H9 (cell line): ENCODE measurements at regions not wholly inside any gene's neighbourhood (a gene's known extent, or its start where the extent isn't known, plus 50 kb on each side); places are given as distances from the start of the nearest gene placed in this dataset.

ENCODE experiments used
- DNase-seq: peaks from one replicate; pipeline ENCODE4 v3.0.0-alpha.2; 2017
- H2AFZ ChIP-seq: one replicate; pipeline ENCODE4 v1.6.1; 2013; ENCODE audit warnings: mild to moderate bottlenecking, low read length, control low read depth, moderate library complexity
- H2AK5ac ChIP-seq: 2 replicates; pipeline ENCODE4 v1.6.1; 2013; ENCODE audit warnings: low read length, control low read depth, mixed read lengths; ENCODE audit not compliant: insufficient read length
- H2BK120ac ChIP-seq: one replicate; pipeline ENCODE4 v1.6.1; 2013; ENCODE audit warnings: low read depth, mild to moderate bottlenecking, low read length, control low read depth, inconsistent platforms; ENCODE audit not compliant: poor library complexity, severe bottlenecking
- H2BK12ac ChIP-seq: 2 replicates; pipeline ENCODE4 v1.6.1; 2013; ENCODE audit warnings: low read length, control low read depth, mixed read lengths, low read depth; ENCODE audit not compliant: insufficient read length
- H2BK15ac ChIP-seq: 2 replicates; pipeline ENCODE4 v1.6.1; 2013; ENCODE audit warnings: low read depth, low read length, control low read depth
- H2BK20ac ChIP-seq: one replicate; pipeline ENCODE4 v1.6.1; 2013; ENCODE audit warnings: low read depth, mild to moderate bottlenecking, low read length, control low read depth, inconsistent platforms; ENCODE audit not compliant: poor library complexity, severe bottlenecking
- H2BK5ac ChIP-seq: 2 replicates; pipeline ENCODE4 v1.6.1; 2013; ENCODE audit warnings: low read length, control low read depth, mixed read lengths; ENCODE audit not compliant: insufficient read length
- H3K14ac ChIP-seq: 2 replicates; pipeline ENCODE4 v1.6.1; 2013; ENCODE audit warnings: low read length, control low read depth; ENCODE audit not compliant: insufficient read depth
- H3K18ac ChIP-seq: 2 replicates; pipeline ENCODE4 v1.6.1; 2013; ENCODE audit warnings: low read depth, mild to moderate bottlenecking, mixed read lengths, low read length, control low read depth; ENCODE audit not compliant: insufficient read length
- H3K23ac ChIP-seq: 2 replicates; pipeline ENCODE4 v1.6.1; 2013; ENCODE audit warnings: low read length, control low read depth, mixed read lengths, low read depth; ENCODE audit not compliant: insufficient read length
- H3K23me2 ChIP-seq: 2 replicates; pipeline ENCODE4 v1.6.1; 2013; ENCODE audit warnings: low read depth, mild to moderate bottlenecking, mixed read lengths, low read length, control low read depth; ENCODE audit not compliant: insufficient read length, poor library complexity, severe bottlenecking
- H3K27ac ChIP-seq: 2 replicates; pipeline ENCODE4 v1.5.1; 2013; ENCODE audit warnings: low read length, control low read depth, mixed read lengths, low read depth; ENCODE audit not compliant: insufficient read length
- H3K27me3 ChIP-seq: 2 replicates; pipeline ENCODE4 v1.6.1; 2013; ENCODE audit warnings: low read length, control low read depth, inconsistent platforms; ENCODE audit not compliant: insufficient read depth
- H3K4ac ChIP-seq: 2 replicates; pipeline ENCODE4 v1.6.1; 2013; ENCODE audit warnings: low read depth, mild to moderate bottlenecking, control low read depth, inconsistent platforms, low read length, moderate library complexity
- H3K4me1 ChIP-seq: 2 replicates; pipeline ENCODE4 v1.6.1; 2013; ENCODE audit warnings: low read length, control low read depth, inconsistent platforms; ENCODE audit not compliant: insufficient read depth
- H3K4me2 ChIP-seq: 2 replicates; pipeline ENCODE4 v1.6.1; 2013; ENCODE audit warnings: low read length, control low read depth, mixed read lengths; ENCODE audit not compliant: insufficient read length, insufficient read depth
- H3K56ac ChIP-seq: 2 replicates; pipeline ENCODE4 v1.6.1; 2013; ENCODE audit warnings: low read depth, mild to moderate bottlenecking, mixed read lengths, low read length, control low read depth; ENCODE audit not compliant: insufficient read length
- H3K79me1 ChIP-seq: 2 replicates; pipeline ENCODE4 v1.6.1; 2013; ENCODE audit warnings: low read depth, mild to moderate bottlenecking, moderate library complexity, low read length, control low read depth, inconsistent platforms; ENCODE audit not compliant: insufficient read depth, poor library complexity, severe bottlenecking
- H3K79me2 ChIP-seq: 2 replicates; pipeline ENCODE4 v1.6.1; 2013; ENCODE audit warnings: low read length, control low read depth, inconsistent platforms; ENCODE audit not compliant: insufficient read depth
- H3K9ac ChIP-seq: 2 replicates; pipeline ENCODE4 v1.6.1; 2013; ENCODE audit warnings: low read length, control low read depth, mixed read lengths; ENCODE audit not compliant: insufficient read length; ENCODE audit errors: extremely low read depth
- H3K9me3 ChIP-seq: one replicate; pipeline ENCODE4 v1.6.1; 2013; ENCODE audit warnings: low read depth, low read length, inconsistent platforms; ENCODE audit not compliant: control insufficient read depth
- H3T11ph ChIP-seq: one replicate; pipeline ENCODE4 v1.6.1; 2013; ENCODE audit warnings: mild to moderate bottlenecking, low read length, control low read depth, inconsistent platforms
- H4K20me1 ChIP-seq: one replicate; pipeline ENCODE4 v1.6.1; 2013; ENCODE audit not compliant: control insufficient read depth, insufficient read length, insufficient read depth
- H4K5ac ChIP-seq: 2 replicates; pipeline ENCODE4 v1.6.1; 2013; ENCODE audit warnings: low read depth, mild to moderate bottlenecking, mixed read lengths, low read length, control low read depth; ENCODE audit not compliant: insufficient read length
- H4K8ac ChIP-seq: replicated peaks from 2 replicates; pipeline ENCODE4 v1.6.1; 2013; ENCODE audit warnings: low read length, control low read depth, mixed read lengths, low read depth; ENCODE audit not compliant: insufficient read length
- H4K91ac ChIP-seq: 2 replicates; pipeline ENCODE4 v1.6.1; 2013; ENCODE audit warnings: low read depth, mild to moderate bottlenecking, moderate library complexity, mixed read lengths, low read length, control low read depth; ENCODE audit not compliant: insufficient read length
- H3K27ac Mint-ChIP-seq, 3 experiments: 2 replicates in 2 of 3; 3 replicates in 1 of 3; pipeline ENCODE4 v1.8.0; 2020 to 2021; ENCODE audit warnings: mixed read lengths in 3 of 3, mild to moderate bottlenecking in 1 of 3, moderate library complexity in 1 of 3
- H3K27me3 Mint-ChIP-seq: 2 replicates; pipeline ENCODE4 v1.8.0; 2021; ENCODE audit warnings: low read depth, mild to moderate bottlenecking, moderate library complexity, mixed read lengths
- H3K36me3 Mint-ChIP-seq, 3 experiments: 2 replicates in 2 of 3; 3 replicates in 1 of 3; pipeline ENCODE4 v1.8.0; 2020 to 2021; ENCODE audit warnings: low read depth in 3 of 3, mixed read lengths in 3 of 3; ENCODE audit not compliant: insufficient read depth in 1 of 3
- H3K4me1 Mint-ChIP-seq, 2 experiments: 2 replicates each; pipeline ENCODE4 v1.8.0; 2020; ENCODE audit warnings: mixed read lengths in 2 of 2
- H3K4me3 Mint-ChIP-seq, 2 experiments: 2 replicates in 1 of 2; 3 replicates in 1 of 2; pipeline ENCODE4 v1.8.0; 2020 to 2021; ENCODE audit warnings: mild to moderate bottlenecking in 2 of 2, mixed read lengths in 2 of 2, moderate library complexity in 1 of 2
- H3K9me3 Mint-ChIP-seq, 2 experiments: 2 replicates in 1 of 2; 3 replicates in 1 of 2; pipeline ENCODE4 v1.8.0; 2020; ENCODE audit warnings: mild to moderate bottlenecking in 2 of 2, mixed read lengths in 2 of 2, moderate library complexity in 1 of 2
- CTCF ChIP-seq: fragments of 200-600 bp; sonication (generic); conservative IDR thresholded peaks from 3 replicates; pipeline ENCODE4 v1.8.0; 2021; ENCODE audit warnings: antibody characterized with exemption, mild to moderate bottlenecking
- WGBS: extraction: QIAGEN DNeasy Blood & Tissue Kit; methylation state at CpG from one replicate; pipeline ENCODE4 v1.1.7; 2013; ENCODE audit warnings: missing lambda C conversion rate, low lambda C conversion rate, mixed read lengths; ENCODE audit not compliant: insufficient read length; ENCODE audit errors: extremely low coverage; 5-methylcytosine and 5-hydroxymethylcytosine counted together

GRCh38 chr9:78821126-78821822 lies 524.3 kb downstream of the PSAT1 start:
- H3K27me3 ChIP-seq, result no peaks in the 10 kb centered on the region
- H3K4me1 ChIP-seq, result no peaks in the 10 kb centered on the region
- H3K23me2 ChIP-seq, result no peaks in the 10 kb centered on the region
- no peak overlapping the region for H2BK15ac ChIP-seq
- H4K8ac ChIP-seq, result no peak overlapping the region
- H3K79me2 ChIP-seq, result no peaks in the 10 kb centered on the region
- H3K27ac Mint-ChIP-seq, result peak overlapping the region in 1 of 3 experiments; percentile 81; a peak in 1 of 7 replicates
- no peaks in the 10 kb centered on the region for H4K20me1 ChIP-seq
- H3K36me3 Mint-ChIP-seq, result no peaks in the 10 kb centered on the region
- H3K23ac ChIP-seq, result no peak overlapping the region
- H2BK12ac ChIP-seq, result no peak overlapping the region
- H3K27me3 Mint-ChIP-seq, result no peaks in the 10 kb centered on the region; the same call in 1 of the 2 replicates
- no peak overlapping the region for H2BK120ac ChIP-seq
- H3K9ac ChIP-seq, result no peak overlapping the region
- H3K56ac ChIP-seq, result no peak overlapping the region
- no peak overlapping the region for H2AFZ ChIP-seq
- no peak for DNase-seq
- TF ChIP-seq CTCF, result peak; percentile 76
- H3T11ph ChIP-seq, result no peak overlapping the region
- no peak overlapping the region for H3K4me2 ChIP-seq
- no peak overlapping the region for H3K4ac ChIP-seq
- no peak overlapping the region for H2BK5ac ChIP-seq
- no peak overlapping the region for H3K18ac ChIP-seq
- H3K79me1 ChIP-seq, result no peaks in the 10 kb centered on the region
- no peaks in the 10 kb centered on the region for H3K9me3 Mint-ChIP-seq
- H3K27ac ChIP-seq, result no peak overlapping the region
- no peak overlapping the region for H2BK20ac ChIP-seq
- no peak overlapping the region for H4K91ac ChIP-seq
- H3K4me1 Mint-ChIP-seq, result no peaks in the 10 kb centered on the region
- no peaks in the 10 kb centered on the region for H3K9me3 ChIP-seq
- no peak overlapping the region for H2AK5ac ChIP-seq
- H3K14ac ChIP-seq, result no peak overlapping the region
- H4K5ac ChIP-seq, result no peak overlapping the region
- WGBS, result no CpG with 5 or more reads among the region's 9 CpGs
- H3K4me3 Mint-ChIP-seq, result no peak overlapping the region
